ENCODE measurements at regions not wholly inside any gene's neighbourhood (a gene's known extent, or its start where the extent isn't known, plus 50 kb on each side); places are given as distances from the start of the nearest gene placed in this dataset.

GRCh38 chr9:38243993-38244392 lies 148.5 kb upstream of the ALDH1B1 start:
- TF ChIP-seq EZH2 (IDR thresholded peaks at IDR 0.05; ENCODE audit: low read length, unreplicated experiment) (no peak), EZH2phosphoT487 (IDR thresholded peaks at IDR 0.05; ENCODE audit: borderline replicate concordance, low read length) (no peak)
- TF ChIP-seq, protein P1, sequence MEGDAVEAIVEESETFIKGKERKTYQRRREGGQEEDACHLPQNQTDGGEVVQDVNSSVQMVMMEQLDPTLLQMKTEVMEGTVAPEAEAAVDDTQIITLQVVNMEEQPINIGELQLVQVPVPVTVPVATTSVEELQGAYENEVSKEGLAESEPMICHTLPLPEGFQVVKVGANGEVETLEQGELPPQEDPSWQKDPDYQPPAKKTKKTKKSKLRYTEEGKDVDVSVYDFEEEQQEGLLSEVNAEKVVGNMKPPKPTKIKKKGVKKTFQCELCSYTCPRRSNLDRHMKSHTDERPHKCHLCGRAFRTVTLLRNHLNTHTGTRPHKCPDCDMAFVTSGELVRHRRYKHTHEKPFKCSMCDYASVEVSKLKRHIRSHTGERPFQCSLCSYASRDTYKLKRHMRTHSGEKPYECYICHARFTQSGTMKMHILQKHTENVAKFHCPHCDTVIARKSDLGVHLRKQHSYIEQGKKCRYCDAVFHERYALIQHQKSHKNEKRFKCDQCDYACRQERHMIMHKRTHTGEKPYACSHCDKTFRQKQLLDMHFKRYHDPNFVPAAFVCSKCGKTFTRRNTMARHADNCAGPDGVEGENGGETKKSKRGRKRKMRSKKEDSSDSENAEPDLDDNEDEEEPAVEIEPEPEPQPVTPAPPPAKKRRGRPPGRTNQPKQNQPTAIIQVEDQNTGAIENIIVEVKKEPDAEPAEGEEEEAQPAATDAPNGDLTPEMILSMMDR (conservative IDR thresholded peaks at IDR 0.05; ENCODE audit: low read depth, low read length), result no peak

Data from PC-3 (cell line).